ENCODE measurements at regions not wholly inside any gene's neighbourhood (a gene's known extent, or its start where the extent isn't known, plus 50 kb on each side); places are given as distances from the start of the nearest gene placed in this dataset.

- FAIRE-seq = no peak
Measured at GRCh38 chr10:28471652-28472050, 61.3 kb upstream of the WAC start.

GRCh38 chr10:28478646-28479045, 54.3 kb upstream of the WAC start:
- no peaks in the 10 kb centered on the region; a peak in 1 of 4 replicates for H3K27me3 ChIP-seq (replicated peaks in 1 of 2; ENCODE audit: control insufficient read depth in 2 of 2, insufficient read depth in 2 of 2, low read length in 1 of 2)
- ChIA-PET SMC1A (ENCODE audit: uncharacterized antibody, unreplicated experiment) (no interaction called here), CTCF (interaction anchor here (1.1 kb wide), 1 partner anchor 11 kb away, joined by 3 read pairs; no protein-coding TSS in a partner anchor), POLR2A (no interaction called here), RAD21 (ENCODE audit: unreplicated experiment) (no interaction called here)
- no peaks in the 10 kb centered on the region for H4K20me1 ChIP-seq (ENCODE audit: control insufficient read depth, insufficient read depth)
- intact Hi-C loops (cut with micrococcal nuclease; ENCODE audit: unreplicated experiment) (no loop called here), in situ Hi-C loops (cut with MboI) (no loop called here)
- no peak overlapping the region for H3K4me2 ChIP-seq (ENCODE audit: control insufficient read depth, insufficient read depth)
- FAIRE-seq (no peak), DNase-seq (ENCODE audit: low read depth, low spot score) (no peak), ATAC-seq (no peak)
- no peak overlapping the region for H2AFZ ChIP-seq (ENCODE audit: control insufficient read depth, low read depth, low read length)
- no TSS peak for BruUV-seq (replicated peaks)
- H3K4me1 ChIP-seq (ENCODE audit: control insufficient read depth, insufficient read depth, low read length) = no peaks in the 10 kb centered on the region
- H3K9ac ChIP-seq (ENCODE audit: control insufficient read depth, insufficient read depth, low read length) = no peak overlapping the region
- no peaks in the 10 kb centered on the region for H3K9me3 ChIP-seq (replicated peaks; ENCODE audit: control insufficient read depth, insufficient read depth, low read length)
- H3K27ac ChIP-seq (ENCODE audit: control insufficient read depth, insufficient read depth) = no peak overlapping the region
- WGBS (ENCODE audit: insufficient coverage, insufficient replicate concordance, low lambda C conversion rate, missing lambda C conversion rate) = 0% methylated on average over 1 of the region's 1 CpG
- no peak for TF ChIP-seq SP1 (IDR thresholded peaks at IDR 0.05; ENCODE audit: low read depth, low read length)
- no peak for TF ChIP-seq YY1 (IDR thresholded peaks at IDR 0.05; ENCODE audit: low read depth, low read length)
- TF ChIP-seq CHD1 (IDR thresholded peaks at IDR 0.05; ENCODE audit: low read depth, low read length) = no peak
- TF ChIP-seq ZNF384 (IDR thresholded peaks at IDR 0.05; ENCODE audit: borderline replicate concordance, low read depth, low read length) = no peak
- TF ChIP-seq YBX1 (IDR thresholded peaks at IDR 0.05) = no peak
- no peak for TF ChIP-seq ZNF217 (IDR thresholded peaks at IDR 0.05)
- TF ChIP-seq MYB (IDR thresholded peaks at IDR 0.05; ENCODE audit: borderline replicate concordance, low read depth, low read length) = no peak
- H3K79me2 ChIP-seq (ENCODE audit: control insufficient read depth, insufficient read depth, low read length) = no peaks in the 10 kb centered on the region
- H3K36me3 ChIP-seq (ENCODE audit: control insufficient read depth in 2 of 2, insufficient read depth in 2 of 2, low read length in 1 of 2) = no peaks in the 10 kb centered on the region
- no peak overlapping the region for H3K4me3 ChIP-seq

More at GRCh38 chr10:28471652-28472050, 61.3 kb upstream of the WAC start:
- no peak overlapping the region for H3K9ac ChIP-seq (ENCODE audit: control insufficient read depth, insufficient read depth, low read length)
- H3K36me3 ChIP-seq (ENCODE audit: control insufficient read depth in 2 of 2, insufficient read depth in 2 of 2, low read length in 1 of 2) = no peaks in the 10 kb centered on the region
- H3K79me2 ChIP-seq (ENCODE audit: control insufficient read depth, insufficient read depth, low read length) = no peaks in the 10 kb centered on the region
- ATAC-seq (no peak), DNase-seq (ENCODE audit: low read depth, low spot score) (no peak)
- intact Hi-C loops (cut with micrococcal nuclease; ENCODE audit: unreplicated experiment) (no loop called here), in situ Hi-C loops (cut with MboI) (no loop called here)
- H2AFZ ChIP-seq (ENCODE audit: control insufficient read depth, low read depth, low read length) = no peak overlapping the region
- 75% methylated on average over 5 of the region's 6 CpGs for WGBS (ENCODE audit: insufficient coverage, insufficient replicate concordance, low lambda C conversion rate, missing lambda C conversion rate)
- no peak overlapping the region for H3K4me2 ChIP-seq (ENCODE audit: control insufficient read depth, insufficient read depth)
- ChIA-PET POLR2A (no interaction called here), SMC1A (ENCODE audit: uncharacterized antibody, unreplicated experiment) (no interaction called here), RAD21 (ENCODE audit: unreplicated experiment) (no interaction called here), CTCF (no interaction called here)
- H4K20me1 ChIP-seq (ENCODE audit: control insufficient read depth, insufficient read depth) = no peaks in the 10 kb centered on the region
- no peaks in the 10 kb centered on the region for H3K4me1 ChIP-seq (ENCODE audit: control insufficient read depth, insufficient read depth, low read length)
- BruUV-seq (replicated peaks) = no TSS peak
- no peaks in the 10 kb centered on the region for H3K9me3 ChIP-seq (replicated peaks; ENCODE audit: control insufficient read depth, insufficient read depth, low read length)
- no peak overlapping the region for H3K4me3 ChIP-seq
- TF ChIP-seq LARP7 (IDR thresholded peaks at IDR 0.05) (no peak), IRF4 (IDR thresholded peaks at IDR 0.05; ENCODE audit: low read depth, low read length) (no peak), CBX3 (IDR thresholded peaks at IDR 0.05; ENCODE audit: borderline replicate concordance, low read depth) (no peak), MEF2B (IDR thresholded peaks at IDR 0.05; ENCODE audit: partially characterized antibody, poor library complexity, severe bottlenecking) (no peak), FOXM1 (IDR thresholded peaks at IDR 0.05; ENCODE audit: low read depth, low read length) (no peak), ZNF274 (IDR thresholded peaks at IDR 0.05; ENCODE audit: insufficient read depth, insufficient read length) (no peak), NFYB (IDR thresholded peaks at IDR 0.05; ENCODE audit: insufficient read depth, low read depth, low read length) (no peak), ZZZ3 (IDR thresholded peaks at IDR 0.05; ENCODE audit: control insufficient read depth, insufficient read length, low read depth) (no peak), PAX5 (IDR thresholded peaks at IDR 0.05; ENCODE audit: borderline replicate concordance, low read depth, low read length) (no peak)
- H3K27ac ChIP-seq (ENCODE audit: control insufficient read depth, insufficient read depth) = no peak overlapping the region
- H3K27me3 ChIP-seq (replicated peaks in 1 of 2; ENCODE audit: control insufficient read depth in 2 of 2, insufficient read depth in 2 of 2, low read length in 1 of 2) = no peaks in the 10 kb centered on the region; a peak in 1 of 4 replicates

All from GM12878 (cell line).